GM19328 (cell line): ENCODE measurements at regions not wholly inside any gene's neighbourhood (a gene's known extent, or its start where the extent isn't known, plus 50 kb on each side); places are given as distances from the start of the nearest gene placed in this dataset.
A peak's percentile ranks its signal among the peaks of the same experiment; 100 is the strongest.
"Not testable (repeated sequence)": the region's sequence is repeated elsewhere in the genome, so short reads cannot be mapped to it uniquely, and the experiment has no call there.

Source experiments
- ATAC-seq: cut with Tn5 transposase; IDR thresholded peaks from one replicate; pipeline ENCODE4 v1.9.1; 2021; ENCODE audit warnings: mild to moderate bottlenecking, moderate library complexity; ENCODE audit not compliant: unreplicated experiment

DNA sequence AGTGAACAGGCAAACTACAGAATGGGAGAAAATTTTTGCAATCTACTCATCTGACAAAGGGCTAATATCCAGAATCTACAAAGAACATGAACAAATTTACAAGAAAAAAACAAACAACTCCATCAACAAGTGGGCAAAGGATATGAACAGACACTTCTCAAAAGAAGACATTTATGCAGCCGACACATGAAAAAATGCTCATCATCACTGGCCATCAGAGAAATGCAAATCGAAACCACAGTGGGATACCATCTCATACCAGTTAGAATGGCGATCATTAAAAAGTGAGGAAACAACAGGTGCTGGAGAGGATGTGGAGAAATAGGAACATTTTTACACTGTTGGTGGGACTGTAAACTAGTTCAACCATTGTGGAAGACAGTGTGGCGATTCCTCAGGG is 167.8 kb upstream of the PWP1 start:
- not testable (repeated sequence) for ATAC-seq

DNA sequence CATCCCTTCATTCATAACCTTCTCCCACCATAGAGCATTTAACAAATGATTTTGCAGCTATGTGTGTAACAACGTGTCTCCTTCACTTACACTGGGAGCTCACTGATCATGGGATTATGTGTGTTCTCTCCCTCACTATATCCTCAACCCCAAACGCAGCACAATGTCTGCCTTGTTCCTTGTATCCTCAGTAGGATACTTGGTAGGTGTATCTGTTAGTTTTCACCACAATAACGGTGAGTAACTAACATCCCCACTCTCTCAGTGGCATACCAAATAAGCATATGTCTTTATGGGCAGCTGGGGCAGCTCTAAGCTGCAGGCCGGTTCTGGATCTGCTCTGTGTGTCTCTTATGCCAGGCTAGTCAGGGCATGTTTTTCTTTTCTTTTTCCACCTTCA is 166.7 kb upstream of the PWP1 start:
- no peak for ATAC-seq

DNA sequence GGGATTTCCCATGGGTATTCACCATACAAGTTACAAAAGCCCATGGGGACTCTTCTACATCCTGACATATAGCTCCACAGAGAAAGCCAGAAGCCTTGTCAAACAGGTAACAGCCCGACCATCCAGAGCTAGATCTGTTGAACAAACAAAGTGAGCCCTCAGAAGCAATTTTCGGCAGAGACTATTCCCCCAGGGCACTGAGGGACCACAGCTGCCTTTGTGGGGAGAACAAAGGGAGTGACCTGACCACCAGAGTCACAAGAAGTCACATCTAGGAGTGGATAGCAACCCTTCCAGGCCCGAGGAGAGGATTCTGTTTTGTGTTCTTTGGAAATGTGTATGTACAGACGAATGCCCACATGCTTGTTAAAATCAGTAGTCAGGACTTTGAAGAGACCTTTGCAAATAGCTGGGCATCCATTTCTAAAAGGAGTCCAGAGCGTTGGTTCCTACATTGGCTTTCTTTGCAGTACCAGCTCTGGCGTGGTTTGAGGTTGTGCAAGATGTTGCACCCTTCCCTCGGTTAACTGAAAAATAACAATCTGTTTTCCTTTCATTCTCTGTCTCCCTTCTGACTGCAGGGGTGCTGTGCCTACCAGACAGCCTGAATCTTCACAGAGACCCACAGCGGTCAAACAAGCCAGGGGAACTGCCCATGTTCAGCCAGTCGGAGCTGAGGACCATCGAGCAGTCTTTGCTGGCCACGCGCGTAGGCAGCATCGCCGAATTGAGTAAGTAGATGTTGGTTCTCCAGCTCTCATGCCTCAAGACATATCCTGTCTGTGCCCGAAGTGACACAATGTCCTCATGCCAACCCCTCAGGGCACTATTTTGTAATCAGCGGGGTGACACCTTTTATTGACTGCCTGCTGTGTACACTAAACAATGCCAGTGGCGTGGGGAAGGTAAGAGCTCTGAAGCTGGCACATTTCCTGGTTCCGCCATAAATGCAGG is 165.4 kb upstream of the PWP1 start:
- ATAC-seq = no peak

DNA sequence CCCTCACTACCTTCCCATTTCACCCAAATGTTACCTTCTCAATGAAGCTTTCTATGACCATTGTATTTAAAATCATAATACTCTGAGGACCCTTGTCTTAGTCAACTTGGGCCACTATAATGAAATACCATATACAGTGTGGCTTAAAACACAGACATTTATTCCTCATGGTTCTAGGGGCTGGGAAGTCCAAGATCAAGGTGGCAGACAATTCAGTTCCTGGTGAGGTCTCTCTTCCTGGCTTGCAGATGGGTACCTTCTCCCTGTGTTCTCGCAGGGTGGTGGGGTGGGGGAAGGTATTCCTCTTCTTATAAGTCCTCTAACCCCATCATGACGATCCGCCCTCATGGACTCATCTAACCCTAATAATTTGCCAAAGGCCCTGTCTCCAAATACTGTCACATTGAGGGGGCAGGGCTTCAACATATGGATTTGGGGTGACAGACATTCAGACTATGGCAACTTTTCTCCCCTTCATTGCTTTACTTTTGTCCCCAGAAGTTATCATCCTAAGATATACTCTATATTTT is 163.7 kb upstream of the PWP1 start:
- ATAC-seq = no peak

DNA sequence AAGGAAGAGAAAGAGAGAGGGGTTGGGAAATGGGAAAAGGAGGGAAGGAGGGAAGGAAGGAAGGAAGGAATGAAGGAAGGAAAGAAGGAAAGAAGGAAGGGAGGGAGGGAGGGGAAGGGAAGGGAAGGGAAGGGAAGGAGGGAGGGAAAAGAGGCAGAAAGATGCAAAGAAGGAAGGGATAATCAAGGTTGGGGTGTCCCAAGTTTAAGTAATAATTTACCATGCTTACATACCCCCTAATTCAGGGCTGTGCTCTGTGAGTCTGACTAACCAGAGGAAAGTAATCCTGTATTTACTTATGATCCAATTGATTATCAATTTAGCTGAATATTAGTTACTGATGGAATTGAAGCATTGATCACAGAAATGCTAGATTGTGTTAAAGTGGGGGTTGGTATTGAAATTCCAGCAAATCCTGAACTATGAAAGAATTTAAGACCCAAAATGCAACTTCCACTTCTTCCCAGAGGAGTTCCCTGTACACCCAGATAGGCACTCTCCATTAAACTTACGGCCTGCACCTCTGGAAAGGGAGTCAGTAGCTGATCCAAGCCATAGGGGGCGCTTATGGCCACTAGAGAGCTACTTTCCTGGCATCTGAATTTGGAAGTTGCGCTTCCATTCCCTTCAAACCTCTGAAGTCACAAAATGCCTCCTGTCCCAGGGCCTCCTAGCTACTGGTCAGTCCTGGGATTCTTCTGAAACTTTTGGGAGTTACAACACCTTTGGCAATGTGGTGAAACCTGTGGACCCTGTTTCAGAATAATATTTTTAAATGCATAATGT is 162.7 kb upstream of the PWP1 start:
- ATAC-seq = no peak

DNA sequence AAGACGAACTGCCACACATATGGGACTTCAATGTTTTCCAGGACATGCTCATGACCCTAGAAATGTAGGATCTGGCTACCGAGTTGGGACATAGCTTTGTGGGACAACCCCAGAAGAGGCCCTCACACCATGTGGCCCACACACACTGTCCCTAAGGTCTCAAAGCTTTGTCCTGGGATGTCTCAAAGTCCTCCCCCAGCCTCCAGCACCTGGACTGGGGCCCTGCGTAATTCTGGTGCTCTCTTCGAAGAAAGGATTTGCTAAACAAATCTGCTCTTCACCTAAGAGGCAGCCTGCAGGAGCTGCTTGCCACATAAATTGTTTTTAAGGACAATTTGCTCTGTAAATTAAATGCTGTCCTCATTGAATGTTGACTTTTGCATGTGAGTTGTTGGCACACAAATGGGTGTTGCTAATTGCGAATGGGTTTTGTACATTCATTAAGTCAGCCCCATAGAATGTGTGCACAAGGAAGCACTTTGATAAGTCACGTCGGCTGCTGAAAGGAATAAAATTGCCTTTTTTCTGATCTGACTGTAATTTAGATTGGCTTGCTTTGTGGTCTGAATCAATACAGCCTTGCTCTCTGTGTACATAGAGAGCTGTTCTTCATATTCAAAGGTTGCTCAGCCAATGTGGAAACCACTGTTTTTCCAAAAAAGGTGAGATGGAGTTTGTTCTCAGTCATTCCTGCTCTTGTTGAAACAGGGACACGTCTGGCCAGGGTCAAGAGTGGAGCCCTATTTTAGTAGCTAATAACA is 161.6 kb upstream of the PWP1 start:
- ATAC-seq = no peak

DNA sequence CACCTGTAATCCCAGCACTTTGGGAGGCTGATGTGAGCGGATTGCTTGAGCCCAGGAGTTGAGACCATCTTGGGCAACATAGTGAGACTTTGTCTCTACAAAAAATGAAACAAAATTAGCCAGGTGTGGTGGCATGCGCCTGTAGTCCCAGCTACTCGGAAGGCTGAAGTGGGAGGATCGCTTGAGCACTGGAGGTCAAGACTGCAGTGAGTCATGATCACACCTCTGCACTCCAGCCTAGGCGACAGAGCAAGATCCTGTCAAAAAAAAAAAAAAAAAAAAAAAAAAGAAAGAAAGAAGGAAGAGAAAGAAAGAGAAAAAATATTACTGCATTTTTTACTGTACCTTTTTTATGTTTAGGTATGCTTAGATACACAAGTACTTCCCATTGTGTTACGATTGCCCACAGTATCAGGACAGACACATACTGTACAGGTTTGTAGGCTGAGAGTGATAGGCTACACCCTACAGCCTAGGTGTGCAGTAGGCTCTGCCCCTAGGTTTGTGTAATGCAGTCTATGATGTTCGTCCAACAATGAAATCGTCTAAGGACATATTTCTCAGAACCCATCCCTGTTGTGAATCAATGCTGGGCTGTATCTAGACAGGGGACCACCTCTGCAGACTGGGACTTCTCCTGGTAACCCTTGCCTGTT is 160.4 kb upstream of the PWP1 start:
- ATAC-seq = no peak

DNA sequence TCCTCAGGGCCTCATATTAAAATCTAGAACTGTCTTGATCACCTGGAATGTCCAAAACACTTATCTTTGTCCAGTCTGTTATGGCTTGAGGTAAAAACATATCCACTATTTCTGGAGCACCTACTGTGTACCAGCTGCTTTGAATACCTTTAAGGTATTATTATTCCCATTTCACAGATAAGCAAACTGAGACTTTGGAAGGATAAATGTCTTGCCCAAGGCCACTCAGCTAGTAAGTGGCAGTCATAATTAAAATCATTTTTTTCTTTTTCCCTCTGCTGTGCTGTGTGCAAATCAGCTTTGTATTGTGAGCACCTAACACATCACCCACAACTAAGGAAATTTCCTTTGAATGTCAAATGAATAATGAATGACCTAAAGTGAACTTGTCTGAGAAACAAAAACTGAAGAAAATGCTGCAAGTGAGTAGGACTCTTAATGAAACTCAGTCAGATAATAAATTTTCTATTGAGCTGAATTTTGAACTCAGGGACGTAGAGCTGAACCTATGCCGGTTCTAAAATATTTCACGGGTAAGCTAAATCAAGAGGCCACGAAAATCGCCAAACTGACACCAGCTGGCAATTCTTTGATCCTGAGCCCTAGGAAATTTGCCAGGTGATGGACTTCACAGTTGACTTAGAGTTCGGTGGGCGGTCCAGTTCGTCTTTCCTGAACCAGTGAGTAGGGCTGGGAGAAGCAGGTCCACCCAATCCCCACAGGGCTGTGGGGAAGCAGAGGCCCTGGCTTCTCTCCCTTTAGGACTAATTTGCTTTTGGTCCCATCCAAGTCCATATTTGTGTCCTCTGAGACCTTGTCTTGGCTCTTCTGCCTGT is 159.7 kb upstream of the PWP1 start:
- ATAC-seq = no peak

DNA sequence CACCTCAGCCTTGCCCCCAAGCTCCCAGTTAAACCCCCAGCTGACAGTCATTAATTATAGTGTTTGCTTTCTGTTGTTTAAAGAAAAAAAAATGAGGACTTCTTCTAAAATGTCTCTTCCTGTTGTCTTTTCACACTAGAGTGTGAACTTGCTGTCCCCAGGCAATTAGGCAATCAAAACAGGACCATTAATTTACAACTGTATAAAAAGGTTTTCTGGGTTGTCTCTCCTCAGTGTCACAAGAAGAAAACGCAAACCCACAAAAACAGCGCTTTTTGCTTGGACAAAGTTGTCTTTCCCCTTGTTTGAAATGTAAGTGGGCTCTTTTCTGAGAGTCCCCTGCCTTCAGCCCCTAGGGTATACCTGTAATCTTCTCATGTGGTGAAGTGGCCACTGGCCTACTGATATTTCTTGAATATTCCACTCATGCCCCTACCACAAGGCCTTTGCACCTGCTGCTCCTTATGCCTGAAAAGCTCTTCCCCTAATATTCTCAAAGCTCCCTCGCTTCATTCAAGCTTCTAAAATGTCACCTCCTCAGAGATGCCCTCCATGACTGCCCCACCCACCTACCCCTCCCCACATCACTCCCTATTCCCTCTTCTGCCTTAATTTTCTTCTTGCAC is 158.9 kb upstream of the PWP1 start:
- no peak for ATAC-seq

DNA sequence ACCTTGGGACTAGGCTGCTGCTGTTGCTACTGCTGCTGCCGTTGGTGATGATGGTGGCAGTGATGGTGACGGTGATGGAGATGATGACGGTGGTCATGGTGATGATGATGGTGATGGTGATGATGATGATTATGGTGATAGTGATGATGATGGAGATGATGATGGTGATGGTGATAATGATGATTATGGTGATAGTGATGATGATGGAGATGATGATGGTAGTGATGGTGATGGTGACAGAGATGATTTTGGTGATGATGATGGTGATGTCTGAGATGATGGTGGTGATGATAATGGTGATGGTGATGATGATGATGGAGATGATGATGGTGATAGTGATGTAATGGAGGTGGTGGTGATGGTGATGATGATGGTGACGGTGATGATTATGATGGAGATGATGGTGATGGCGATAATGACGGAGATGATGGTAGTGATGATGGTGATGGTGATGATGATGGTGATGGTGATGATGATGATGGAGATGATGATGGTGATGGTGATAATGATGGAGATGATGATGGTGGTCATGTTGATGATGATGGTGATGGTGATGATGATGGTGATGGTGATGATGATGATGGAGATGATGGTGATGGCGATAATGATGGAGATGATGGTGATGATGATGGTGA is 156.8 kb upstream of the PWP1 start:
- no peak for ATAC-seq

DNA sequence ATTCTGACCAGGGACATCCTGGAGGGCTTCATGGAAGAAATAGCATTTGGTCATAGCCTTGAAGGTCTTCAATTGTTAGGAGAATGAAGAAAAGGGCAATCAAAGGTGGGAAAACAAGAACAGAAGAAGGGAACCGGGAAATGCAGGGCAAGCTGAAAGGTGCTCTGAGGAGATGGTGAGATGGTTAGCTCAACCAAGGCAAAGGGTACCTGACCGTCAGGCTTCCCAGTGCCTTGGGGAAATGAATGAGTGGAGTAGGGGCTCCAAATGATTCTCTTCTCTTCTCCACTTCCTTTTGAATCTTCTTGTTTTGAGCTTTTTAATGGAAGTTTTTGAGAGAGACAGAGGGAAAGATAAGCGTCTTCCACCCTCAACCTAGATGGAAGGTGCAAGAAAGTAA is 155.6 kb upstream of the PWP1 start:
- ATAC-seq = no peak

DNA sequence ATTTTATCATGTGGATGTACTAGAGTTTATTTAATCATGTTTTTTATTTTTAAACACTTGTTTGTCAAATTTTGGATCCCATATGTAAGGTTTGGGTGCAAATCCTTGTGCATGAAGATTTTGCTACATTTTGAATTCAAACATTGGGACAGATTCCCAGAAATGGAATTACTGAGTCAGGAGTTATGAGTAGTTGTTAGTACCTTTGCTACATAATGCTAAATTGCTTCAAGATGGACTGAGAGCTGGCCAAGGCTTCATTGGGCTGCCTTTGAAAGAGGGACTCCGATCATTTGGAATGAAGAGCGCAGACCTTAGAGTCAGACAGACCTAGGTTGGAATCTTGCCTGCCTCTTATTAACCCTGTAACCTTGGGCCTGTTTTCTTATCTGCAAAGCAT is 154.9 kb upstream of the PWP1 start:
- no peak for ATAC-seq

DNA sequence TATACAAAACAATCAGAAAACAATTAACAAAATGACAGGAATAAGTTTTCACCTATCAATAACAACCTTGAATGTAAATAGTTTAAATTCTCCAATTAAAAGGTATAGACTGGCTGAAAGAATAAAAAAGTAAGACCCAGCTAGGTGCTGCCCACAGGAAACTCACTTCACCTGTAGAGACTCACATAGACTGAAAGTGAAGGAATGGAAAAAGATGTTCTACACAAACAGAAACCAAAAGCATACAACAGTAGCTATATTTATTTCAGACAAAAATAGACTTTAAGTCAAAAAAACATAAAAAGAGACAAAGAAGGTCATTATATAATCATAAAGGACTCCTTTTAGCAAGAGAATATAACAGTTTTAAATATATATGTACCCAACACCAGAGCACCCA is 152.4 kb upstream of the PWP1 start:
- ATAC-seq = peak; percentile 60

DNA sequence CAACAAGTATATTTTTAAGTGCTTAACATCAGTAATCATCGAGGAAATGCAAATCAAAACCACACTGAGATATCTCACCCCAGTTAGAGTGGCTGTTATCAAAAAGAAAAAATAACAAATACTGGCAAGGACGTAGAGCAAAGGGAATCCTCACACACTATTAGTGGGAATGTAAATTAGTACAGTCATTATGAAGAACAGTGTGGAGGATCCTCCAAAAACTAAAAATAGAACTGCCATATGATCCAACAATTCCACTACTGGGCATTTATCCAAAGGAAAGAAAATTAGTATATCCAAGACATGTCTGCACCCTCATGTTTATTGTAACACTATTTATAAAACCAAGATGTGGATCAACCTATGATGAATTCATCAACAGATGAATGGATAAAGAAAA is 149.0 kb upstream of the PWP1 start:
- no peak for ATAC-seq

DNA sequence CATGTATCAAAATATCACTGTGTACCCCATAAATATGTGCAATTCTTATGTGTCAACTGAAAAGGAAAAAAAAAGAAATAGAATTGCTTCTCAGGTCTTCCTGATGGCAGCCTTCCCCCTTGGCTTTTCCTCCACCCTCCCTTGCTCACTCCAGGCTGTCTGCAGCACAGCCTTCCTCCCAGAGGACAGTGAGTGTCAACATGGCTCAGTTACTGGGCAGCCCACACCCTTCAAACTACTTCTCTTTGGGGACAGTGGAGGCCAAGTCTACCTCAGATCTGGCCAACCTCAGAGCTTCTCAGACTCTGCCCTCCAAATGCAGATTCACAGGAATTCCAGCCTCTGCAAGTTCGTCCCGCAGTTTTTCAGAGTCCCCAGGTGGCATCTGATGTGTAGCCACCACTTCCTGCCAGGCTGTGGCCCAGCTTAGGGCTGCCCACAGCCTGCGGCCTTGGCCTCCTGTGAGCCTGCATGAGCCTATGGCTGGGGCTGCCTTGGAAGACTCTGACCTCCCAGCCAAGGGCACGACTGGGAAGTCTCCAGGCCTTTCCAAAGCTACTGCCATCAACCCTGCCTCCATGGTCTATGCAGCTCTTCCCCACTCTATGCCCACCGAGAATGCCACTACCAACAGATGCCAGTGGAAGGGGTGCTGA is 148.0 kb upstream of the PWP1 start:
- no peak for ATAC-seq

DNA sequence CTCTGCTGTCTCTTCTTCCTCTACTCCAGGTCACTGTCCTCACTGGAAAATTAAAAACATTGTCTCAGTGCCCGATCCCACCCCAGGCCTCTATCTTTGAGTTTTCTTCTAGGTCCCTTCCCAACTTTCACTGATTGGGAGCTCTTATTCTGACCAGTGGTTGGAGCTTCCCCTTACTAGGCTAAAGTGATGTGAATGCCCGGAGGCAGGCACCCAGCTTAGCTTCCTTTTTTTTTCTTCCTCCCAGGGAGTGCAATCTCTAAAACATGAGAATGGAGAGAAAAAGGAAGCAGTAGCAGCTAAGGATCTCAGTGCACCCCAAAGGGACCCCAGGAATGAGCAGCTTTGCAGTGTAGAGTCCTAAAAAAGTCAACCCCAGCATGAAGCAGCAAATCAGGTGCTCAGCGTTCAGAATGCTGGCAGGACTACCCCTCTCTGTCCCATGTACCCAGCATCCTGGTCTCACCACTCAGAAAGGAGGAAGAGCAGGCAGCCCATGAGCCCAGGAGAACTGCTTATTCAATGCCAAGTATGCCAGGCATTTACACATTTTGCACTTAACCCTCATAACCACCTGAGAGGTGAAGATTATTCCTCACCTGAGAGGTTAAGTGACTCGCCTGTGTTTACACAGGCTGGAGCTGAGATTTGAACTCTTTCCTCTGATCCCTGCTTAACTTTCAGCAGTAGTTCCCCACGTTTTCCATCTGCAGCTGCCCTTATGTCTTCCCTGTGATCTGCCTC is 146.2 kb upstream of the PWP1 start:
- no peak for ATAC-seq

DNA sequence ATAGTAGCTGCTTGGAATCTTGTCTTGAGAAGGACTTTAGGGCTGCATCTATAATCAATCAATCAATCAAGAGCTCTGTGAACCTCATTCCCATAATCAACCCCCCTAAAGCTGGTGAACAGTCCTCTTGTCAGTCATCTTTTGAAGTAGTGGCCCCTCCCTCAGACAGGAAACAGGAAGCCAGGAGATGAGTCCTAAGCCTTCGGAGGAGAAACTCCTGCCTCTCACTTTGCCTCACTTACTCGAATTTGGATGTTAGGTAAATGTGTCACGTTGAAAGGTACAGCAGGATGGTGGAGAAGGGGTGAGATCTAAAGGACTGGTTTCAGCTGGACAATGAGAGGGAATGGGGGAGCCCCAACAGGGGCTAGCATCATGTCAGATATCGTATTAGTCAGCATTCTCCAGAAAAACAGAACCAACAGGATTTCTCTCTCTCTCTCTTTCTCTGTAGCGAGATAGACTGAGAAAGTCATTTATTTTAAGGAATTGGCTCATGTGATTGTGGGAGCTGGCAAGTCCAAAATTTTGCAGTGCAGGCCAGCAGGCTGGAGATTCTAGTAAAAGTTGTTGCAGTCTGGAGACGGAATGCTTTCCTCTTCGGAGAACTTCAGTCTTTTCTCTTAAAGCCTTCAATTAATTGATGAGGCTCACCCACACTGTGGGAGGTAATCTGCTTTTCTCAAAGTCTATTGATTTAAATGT is 144.4 kb upstream of the PWP1 start:
- no peak for ATAC-seq
